HepG2 (cell line): ENCODE measurements at regions not wholly inside any gene's neighbourhood (a gene's known extent, or its start where the extent isn't known, plus 50 kb on each side); places are given as distances from the start of the nearest gene placed in this dataset.

Source experiments
- ATAC-seq: fragments of 200-7000 bp; cut with Tn5 transposase; 3 replicates; pipeline ENCODE4 v1.9.1; 2020; ENCODE audit warnings: mild to moderate bottlenecking, moderate library complexity
- BruUV-seq: library from RNA; stranded (reverse); fragments of 400-500 nt; replicated peaks from 2 replicates; lab custom pipeline; 2021; lab: Mats Ljungman, UMichigan
- CTCF ChIA-PET: fragments of 300-600 bp; formaldehyde crosslinking; extraction: SDS; loops from one replicate; lab custom pipeline; 2021; ENCODE audit warnings: low total read pairs, inconsistent platforms, low intra/inter-chr PET ratio; lab: Yijun Ruan, JAX
- POLR2A ChIA-PET: fragments of 350-600 bp; sonication (Branson Sonifier 250); formaldehyde crosslinking; loops from one replicate; lab custom pipeline; 2020; ENCODE audit warnings: antibody characterized with exemption, inconsistent platforms; lab: Yijun Ruan, JAX
- DNase-seq: peaks from one replicate; pipeline ENCODE4 v3.0.0-alpha.2; 2015; ENCODE audit warnings: low spot score
- FAIRE-seq: peaks from 3 replicates; lab custom pipeline; 2011; peaks lifted over from hg19 to GRCh38; lab: Jason Lieb, UNC
- H2AFZ ChIP-seq: one replicate; pipeline ENCODE4 v1.6.1; 2011; ENCODE audit warnings: low read length, inconsistent platforms
- H3K27ac ChIP-seq: fragments of 300-600 bp; 3 replicates; pipeline ENCODE4 v1.8.0; 2011; ENCODE audit warnings: mixed run types, mild to moderate bottlenecking, mixed read lengths, low read length, inconsistent platforms; ENCODE audit not compliant: insufficient read depth; ENCODE audit errors: extremely low read length
- H3K27me3 ChIP-seq, 2 experiments: fragments of 200-600 bp in 1 of 2; 2 replicates in 1 of 2; 3 replicates in 1 of 2; pipeline versions ENCODE4 v1.6.0 to v1.8.0; 2011; ENCODE audit warnings: low read length in 2 of 2, mild to moderate bottlenecking in 2 of 2, moderate library complexity in 2 of 2, inconsistent platforms in 1 of 2; ENCODE audit not compliant: insufficient read depth in 2 of 2, control insufficient read depth in 1 of 2
- H3K36me3 ChIP-seq, 2 experiments: fragments of 200-600 bp in 1 of 2; replicated peaks in 1 of 2; 2 replicates in 1 of 2; 3 replicates in 1 of 2; pipeline versions ENCODE4 v1.5.1 to v1.8.0; 2011; ENCODE audit warnings: low read length in 2 of 2, inconsistent platforms in 1 of 2; ENCODE audit not compliant: insufficient read depth in 2 of 2, control insufficient read depth in 1 of 2
- H3K4me1 ChIP-seq: 2 replicates; pipeline ENCODE4 v1.5.1; 2012; ENCODE audit warnings: low read length, inconsistent platforms; ENCODE audit not compliant: insufficient read depth
- H3K4me2 ChIP-seq: 2 replicates; pipeline ENCODE4 v1.6.0; 2011; ENCODE audit warnings: low read depth, low read length, inconsistent platforms
- H3K4me3 ChIP-seq, 3 experiments: fragments of 200-600 bp in 1 of 3; sonication (generic), shearing (Covaris generic) in 1 of 3; replicated peaks in 1 of 3; 2 replicates each; pipeline ENCODE4 v1.5.1; 2011 to 2016; ENCODE audit warnings: low read length in 3 of 3, inconsistent platforms in 2 of 3, low read depth in 2 of 3, mild to moderate bottlenecking in 2 of 3, control low read depth in 1 of 3, mixed read lengths in 1 of 3; ENCODE audit not compliant: insufficient read depth in 1 of 3
- H3K79me2 ChIP-seq: one replicate; pipeline ENCODE4 v1.6.1; 2011; ENCODE audit warnings: low read length, inconsistent platforms; ENCODE audit not compliant: insufficient read depth
- H3K9ac ChIP-seq: 2 replicates; pipeline ENCODE4 v1.6.0; 2011; ENCODE audit warnings: mild to moderate bottlenecking, low read depth, low read length, inconsistent platforms; ENCODE audit not compliant: insufficient read depth
- H3K9me3 ChIP-seq: 2 replicates; pipeline ENCODE4 v1.5.1; 2012; ENCODE audit warnings: mild to moderate bottlenecking, low read length
- H4K20me1 ChIP-seq: 2 replicates; pipeline ENCODE4 v1.6.0; 2011; ENCODE audit warnings: inconsistent platforms, mild to moderate bottlenecking, low read length, moderate library complexity; ENCODE audit not compliant: insufficient read depth
- KDM5A ChIP-seq: fragments of 200-600 bp; sonication (generic); IDR thresholded peaks from 2 replicates; pipeline ENCODE4 v1.7.0; 2018; ENCODE audit warnings: antibody characterized with exemption, mild to moderate bottlenecking, low read length, borderline replicate concordance
- PHB2 ChIP-seq: fragments of 450-650 bp; IDR thresholded peaks from 2 replicates; pipeline ENCODE4 v1.6.1; 2018; ENCODE audit not compliant: partially characterized antibody
- SKI ChIP-seq: fragments of 450-650 bp; IDR thresholded peaks from one replicate; pipeline ENCODE4 v1.6.1; 2018; ENCODE audit warnings: mild to moderate bottlenecking; ENCODE audit not compliant: partially characterized antibody
- STAT5B ChIP-seq: sonication (generic); formaldehyde crosslinking; IDR thresholded peaks from 2 replicates; pipeline ENCODE4 v1.4.0; 2020; ENCODE audit warnings: missing genetic modification reagents
- ZNF432 ChIP-seq: sonication (generic); formaldehyde crosslinking; IDR thresholded peaks from 2 replicates; pipeline ENCODE4 v1.5.0; 2020; ENCODE audit warnings: missing genetic modification reagents, mild to moderate bottlenecking, borderline replicate concordance
- ZNF552 ChIP-seq: sonication (generic); formaldehyde crosslinking; IDR thresholded peaks from 2 replicates; pipeline ENCODE4 v1.9.0; 2022; ENCODE audit warnings: missing genetic modification reagents, mild to moderate bottlenecking, borderline replicate concordance
- ZNF709 ChIP-seq: sonication (generic); formaldehyde crosslinking; IDR thresholded peaks from 2 replicates; pipeline ENCODE4 v1.5.0; 2020; ENCODE audit warnings: mild to moderate bottlenecking, missing genetic modification reagents
- WGBS: methylation state at CpG from one replicate; pipeline ENCODE4 v1.1.6; 2017; ENCODE audit warnings: low lambda C conversion rate; 5-methylcytosine and 5-hydroxymethylcytosine counted together
- in situ Hi-C: cut with HindIII; loops from 2 replicates; pipeline ENCODE4 v1.10.0; 2017; ENCODE audit warnings: low pct_unique_long_range_greater_than_20kb; ENCODE audit not compliant: extremely low pct_ligation_motif_present
- intact Hi-C: fragments of 100-400 bp; cut with micrococcal nuclease; formaldehyde crosslinking; loops from one replicate; pipeline ENCODE4 v1.10.0; 2022; ENCODE audit not compliant: unreplicated experiment
- TF ChIP-seq, protein P1 (sequence below): sonication (generic); formaldehyde crosslinking; IDR thresholded peaks from 2 replicates; pipeline ENCODE4 v1.9.0; 2021; ENCODE audit warnings: missing genetic modification reagents, mild to moderate bottlenecking, borderline replicate concordance

GRCh38 chr16:86806181-86806837 is 228.0 kb downstream of the FOXL1 start:
- ChIA-PET CTCF (no interaction called here), POLR2A (no interaction called here)
- H3K4me1 ChIP-seq = no peaks in the 10 kb centered on the region
- no peak overlapping the region for H3K9ac ChIP-seq
- H3K4me2 ChIP-seq = no peak overlapping the region
- DNase-seq = no peak
- H3K79me2 ChIP-seq = no peaks in the 10 kb centered on the region
- BruUV-seq = no TSS peak
- no peak for ATAC-seq
- H3K9me3 ChIP-seq = no peaks in the 10 kb centered on the region
- H3K27me3 ChIP-seq = peaks cover 4 to 53% of the 10 kb centered on the region in 2 experiments; a peak in 4 of 5 replicates
- no peak for TF ChIP-seq PHB2
- TF ChIP-seq ZNF552 = no peak
- TF ChIP-seq ZNF432 (CRISPR knock-in tag) = no peak
- no peak for TF ChIP-seq STAT5B
- no peak for TF ChIP-seq SKI
- no peak for TF ChIP-seq ZNF709
- TF ChIP-seq, protein P1, sequence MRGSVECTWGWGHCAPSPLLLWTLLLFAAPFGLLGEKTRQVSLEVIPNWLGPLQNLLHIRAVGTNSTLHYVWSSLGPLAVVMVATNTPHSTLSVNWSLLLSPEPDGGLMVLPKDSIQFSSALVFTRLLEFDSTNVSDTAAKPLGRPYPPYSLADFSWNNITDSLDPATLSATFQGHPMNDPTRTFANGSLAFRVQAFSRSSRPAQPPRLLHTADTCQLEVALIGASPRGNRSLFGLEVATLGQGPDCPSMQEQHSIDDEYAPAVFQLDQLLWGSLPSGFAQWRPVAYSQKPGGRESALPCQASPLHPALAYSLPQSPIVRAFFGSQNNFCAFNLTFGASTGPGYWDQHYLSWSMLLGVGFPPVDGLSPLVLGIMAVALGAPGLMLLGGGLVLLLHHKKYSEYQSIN (CRISPR knock-in tag) = no peak
- no peak for TF ChIP-seq KDM5A
- 38% methylated on average over 19 of the region's 20 CpGs for WGBS
- H3K27ac ChIP-seq = no peak overlapping the region
- in situ Hi-C loops (no loop called here), intact Hi-C loops (no loop called here)
- FAIRE-seq = no peak
- H3K4me3 ChIP-seq = no peak overlapping the region
- no peaks in the 10 kb centered on the region for H3K36me3 ChIP-seq
- no peak overlapping the region for H2AFZ ChIP-seq
- no peaks in the 10 kb centered on the region for H4K20me1 ChIP-seq
